H1 (cell line): ENCODE measurements at regions not wholly inside any gene's neighbourhood (a gene's known extent, or its start where the extent isn't known, plus 50 kb on each side); places are given as distances from the start of the nearest gene placed in this dataset.

Source experiments
- CTCF ChIP-seq, 3 experiments: IDR thresholded peaks; 1 replicate in 2 of 3; 2 replicates in 1 of 3; pipeline versions ENCODE4 v1.5.1 to v1.6.1; 2011; ENCODE audit warnings: low read length in 3 of 3, mild to moderate bottlenecking in 3 of 3, inconsistent platforms in 2 of 3, low read depth in 1 of 3, moderate library complexity in 1 of 3; ENCODE audit not compliant: insufficient read depth in 1 of 3; ENCODE audit errors: control extremely low read depth in 1 of 3
- GTF2F1 ChIP-seq: IDR thresholded peaks from 2 replicates; pipeline ENCODE4 v1.6.1; 2012; ENCODE audit warnings: low read depth, low read length, improper control_type of control experiment, borderline replicate concordance
- JUN ChIP-seq: IDR thresholded peaks from 2 replicates; pipeline ENCODE4 v1.6.1; 2011; ENCODE audit warnings: low read depth, mild to moderate bottlenecking, improper control_type of control experiment, low read length
- KDM1A ChIP-seq: fragments of 200-600, 300-600 bp; sonication (generic); IDR thresholded peaks from 2 replicates; pipeline ENCODE4 v1.7.1; 2016; ENCODE audit warnings: mild to moderate bottlenecking, low read length, borderline replicate concordance
- MAX ChIP-seq: IDR thresholded peaks from 2 replicates; pipeline ENCODE4 v1.6.1; 2012; ENCODE audit warnings: inconsistent platforms
- POLR2A ChIP-seq, 2 experiments: IDR thresholded peaks; 1 replicate in 1 of 2; 2 replicates in 1 of 2; pipeline ENCODE4 v1.6.1; 2011; ENCODE audit warnings: low read depth in 2 of 2, low read length in 2 of 2, mild to moderate bottlenecking in 2 of 2; ENCODE audit errors: control extremely low read depth in 1 of 2
- TBP ChIP-seq: IDR thresholded peaks from 2 replicates; pipeline ENCODE4 v1.6.1; 2011; ENCODE audit warnings: low read depth, low read length, improper control_type of control experiment

GRCh38 chr6:78427386-78427785 lies 440.0 kb upstream of the IRAK1BP1 start (continued):
- no peak for TF ChIP-seq KDM1A
- TF ChIP-seq MAX = no peak
- no peak for TF ChIP-seq POLR2A (IDR thresholded peaks at IDR 0.05; ENCODE audit: control extremely low read depth in 1 of 2, low read depth in 2 of 2, low read length in 2 of 2)
- no peak for TF ChIP-seq TBP
- TF ChIP-seq JUN = no peak
- no peak for TF ChIP-seq GTF2F1
- TF ChIP-seq CTCF (IDR thresholded peaks at IDR 0.05; ENCODE audit: control extremely low read depth in 1 of 3, insufficient read depth in 1 of 3, low read depth in 1 of 3, low read length in 3 of 3) = no peak
